ENCODE measurements at regions not wholly inside any gene's neighbourhood (a gene's known extent, or its start where the extent isn't known, plus 50 kb on each side); places are given as distances from the start of the nearest gene placed in this dataset.

DNA sequence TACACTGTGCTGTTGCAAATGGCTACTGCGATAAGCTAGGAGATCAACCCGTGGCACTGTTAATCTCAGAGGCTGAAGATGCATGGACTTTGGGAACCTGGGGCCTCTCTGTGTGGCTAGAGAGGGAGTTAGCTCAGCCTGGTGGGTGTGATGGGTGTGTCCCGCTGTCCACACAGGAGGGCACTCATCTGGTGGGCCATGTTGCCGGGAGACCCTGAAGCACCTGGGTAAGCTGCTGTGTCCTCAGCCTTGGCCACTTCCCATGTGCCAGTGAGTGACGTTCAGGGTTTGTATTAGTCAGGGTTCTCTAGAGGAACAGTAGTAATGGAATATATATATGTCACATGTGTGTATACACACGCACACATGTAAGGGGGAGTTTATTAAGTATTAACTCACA is 132.7 kb downstream of the ERMARD start:
- Histone ChIP-seq H3K4me3 (ENCODE audit: low read length) (no peak overlapping the region), H3K36me3 (ENCODE audit: control insufficient read depth, insufficient read depth, low read length) (no peaks in the 10 kb centered on the region), H3K4me1 (ENCODE audit: control insufficient read depth, insufficient read depth, low read length) (peaks cover 12% of the 10 kb centered on the region), H3K27me3 (ENCODE audit: control insufficient read depth, insufficient read depth, low read length) (peaks cover 32% of the 10 kb centered on the region), H3K9me3 (ENCODE audit: control insufficient read depth, insufficient read depth, low read length) (no peaks in the 10 kb centered on the region), H3K27ac (ENCODE audit: low read length) (no peak overlapping the region)
- 78% methylated on average over 5 of the region's 6 CpGs for WGBS (ENCODE audit: insufficient coverage)
- Mint-ChIP-seq H3K36me3 (no peaks in the 10 kb centered on the region), H3K27me3 (ENCODE audit: low read depth in 2 of 2) (peaks cover 30 to 78% of the 10 kb centered on the region in 2 donors), H3K9me3 (no peaks in the 10 kb centered on the region), H3K27ac (no peak overlapping the region), H3K4me3 (no peak overlapping the region), H3K4me1 (peaks cover 6 to 18% of the 10 kb centered on the region in 2 donors)
- TF ChIP-seq, protein P1, sequence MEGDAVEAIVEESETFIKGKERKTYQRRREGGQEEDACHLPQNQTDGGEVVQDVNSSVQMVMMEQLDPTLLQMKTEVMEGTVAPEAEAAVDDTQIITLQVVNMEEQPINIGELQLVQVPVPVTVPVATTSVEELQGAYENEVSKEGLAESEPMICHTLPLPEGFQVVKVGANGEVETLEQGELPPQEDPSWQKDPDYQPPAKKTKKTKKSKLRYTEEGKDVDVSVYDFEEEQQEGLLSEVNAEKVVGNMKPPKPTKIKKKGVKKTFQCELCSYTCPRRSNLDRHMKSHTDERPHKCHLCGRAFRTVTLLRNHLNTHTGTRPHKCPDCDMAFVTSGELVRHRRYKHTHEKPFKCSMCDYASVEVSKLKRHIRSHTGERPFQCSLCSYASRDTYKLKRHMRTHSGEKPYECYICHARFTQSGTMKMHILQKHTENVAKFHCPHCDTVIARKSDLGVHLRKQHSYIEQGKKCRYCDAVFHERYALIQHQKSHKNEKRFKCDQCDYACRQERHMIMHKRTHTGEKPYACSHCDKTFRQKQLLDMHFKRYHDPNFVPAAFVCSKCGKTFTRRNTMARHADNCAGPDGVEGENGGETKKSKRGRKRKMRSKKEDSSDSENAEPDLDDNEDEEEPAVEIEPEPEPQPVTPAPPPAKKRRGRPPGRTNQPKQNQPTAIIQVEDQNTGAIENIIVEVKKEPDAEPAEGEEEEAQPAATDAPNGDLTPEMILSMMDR (IDR thresholded peaks at IDR 0.05): no peak
- ATAC-seq (no peak), DNase-seq (no peak)
- intact Hi-C loops (cut with micrococcal nuclease): no loop called here

DNA sequence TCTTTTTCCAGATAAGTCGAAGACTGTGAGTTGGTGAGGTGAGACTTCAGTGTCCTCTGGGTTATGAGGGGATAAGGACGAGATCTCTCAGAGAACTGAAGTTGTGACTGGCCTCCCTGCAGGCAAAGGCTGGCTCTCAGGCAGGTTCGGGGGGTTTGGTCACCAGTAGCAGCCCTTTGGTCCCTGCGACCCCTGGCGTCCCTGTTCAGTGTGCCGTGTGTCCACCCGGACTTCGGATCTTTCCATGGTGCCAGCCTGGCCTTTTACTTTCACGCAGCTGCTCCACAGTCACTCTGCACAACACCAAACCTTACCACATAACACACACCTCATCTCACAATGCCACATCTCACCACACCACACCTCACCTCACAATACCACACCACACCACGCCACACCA is 131.9 kb downstream of the ERMARD start:
- peak in 1 of 3 donors; percentile 48 for ATAC-seq
- no peak overlapping the region for H3K27ac Mint-ChIP-seq
- peaks cover 33% of the 10 kb centered on the region for H3K27me3 ChIP-seq (ENCODE audit: control insufficient read depth, insufficient read depth, low read length)
- no peak for DNase-seq
- no peaks in the 10 kb centered on the region for H3K36me3 Mint-ChIP-seq
- no peak overlapping the region for H3K27ac ChIP-seq (ENCODE audit: low read length)
- intact Hi-C loops (cut with micrococcal nuclease): no loop called here
- TF ChIP-seq, protein P1 (IDR thresholded peaks at IDR 0.05): no peak
- H3K4me3 Mint-ChIP-seq: no peak overlapping the region
- H3K27me3 Mint-ChIP-seq (ENCODE audit: low read depth in 2 of 2): peaks cover 33 to 72% of the 10 kb centered on the region in 2 donors
- H3K4me3 ChIP-seq (ENCODE audit: low read length): no peak overlapping the region
- H3K4me1 ChIP-seq (ENCODE audit: control insufficient read depth, insufficient read depth, low read length): peaks cover 12% of the 10 kb centered on the region
- H3K9me3 ChIP-seq (ENCODE audit: control insufficient read depth, insufficient read depth, low read length): no peaks in the 10 kb centered on the region
- no peaks in the 10 kb centered on the region for H3K36me3 ChIP-seq (ENCODE audit: control insufficient read depth, insufficient read depth, low read length)
- peaks cover 6 to 18% of the 10 kb centered on the region in 2 donors for H3K4me1 Mint-ChIP-seq
- H3K9me3 Mint-ChIP-seq: no peaks in the 10 kb centered on the region
- WGBS (ENCODE audit: insufficient coverage): 65% methylated on average over 10 of the region's 10 CpGs

DNA sequence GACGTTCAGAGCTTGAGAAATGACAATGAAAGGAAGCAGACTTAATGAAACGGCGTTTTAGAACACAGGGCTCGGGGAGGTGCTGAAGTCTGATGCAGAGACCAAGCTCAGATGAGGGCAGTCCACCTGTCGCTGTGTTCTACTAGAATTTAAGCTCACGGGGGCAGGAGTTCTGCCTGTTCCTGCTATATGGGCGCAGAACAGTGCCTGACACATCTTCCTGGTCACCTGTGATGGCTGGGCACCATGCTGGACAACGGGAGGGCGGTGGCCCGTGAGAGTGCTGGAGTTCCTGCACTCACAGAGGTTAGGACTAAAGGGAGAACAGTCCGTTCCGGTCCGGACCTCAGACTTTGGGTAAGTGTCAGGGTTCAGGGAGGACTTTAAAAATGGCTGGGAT is 130.6 kb downstream of the ERMARD start:
- DNase-seq (no peak), ATAC-seq (no peak)
- H3K27ac Mint-ChIP-seq: no peak overlapping the region
- 83% methylated on average over 13 of the region's 13 CpGs for WGBS (ENCODE audit: insufficient coverage)
- H3K27me3 ChIP-seq (ENCODE audit: control insufficient read depth, insufficient read depth, low read length): peaks cover 27% of the 10 kb centered on the region
- no peak overlapping the region for H3K4me3 ChIP-seq (ENCODE audit: low read length)
- no peaks in the 10 kb centered on the region for H3K9me3 Mint-ChIP-seq
- peaks cover 29 to 74% of the 10 kb centered on the region in 2 donors for H3K27me3 Mint-ChIP-seq (ENCODE audit: low read depth in 2 of 2)
- no peaks in the 10 kb centered on the region for H3K9me3 ChIP-seq (ENCODE audit: control insufficient read depth, insufficient read depth, low read length)
- H3K4me1 Mint-ChIP-seq: peaks cover 6 to 18% of the 10 kb centered on the region in 2 donors
- no peaks in the 10 kb centered on the region for H3K36me3 Mint-ChIP-seq
- no peak overlapping the region for H3K27ac ChIP-seq (ENCODE audit: low read length)
- intact Hi-C loops (cut with micrococcal nuclease): no loop called here
- H3K36me3 ChIP-seq (ENCODE audit: control insufficient read depth, insufficient read depth, low read length): no peaks in the 10 kb centered on the region
- TF ChIP-seq, protein P1 (IDR thresholded peaks at IDR 0.05): no peak
- no peak overlapping the region for H3K4me3 Mint-ChIP-seq
- peaks cover 12% of the 10 kb centered on the region for H3K4me1 ChIP-seq (ENCODE audit: control insufficient read depth, insufficient read depth, low read length)

DNA sequence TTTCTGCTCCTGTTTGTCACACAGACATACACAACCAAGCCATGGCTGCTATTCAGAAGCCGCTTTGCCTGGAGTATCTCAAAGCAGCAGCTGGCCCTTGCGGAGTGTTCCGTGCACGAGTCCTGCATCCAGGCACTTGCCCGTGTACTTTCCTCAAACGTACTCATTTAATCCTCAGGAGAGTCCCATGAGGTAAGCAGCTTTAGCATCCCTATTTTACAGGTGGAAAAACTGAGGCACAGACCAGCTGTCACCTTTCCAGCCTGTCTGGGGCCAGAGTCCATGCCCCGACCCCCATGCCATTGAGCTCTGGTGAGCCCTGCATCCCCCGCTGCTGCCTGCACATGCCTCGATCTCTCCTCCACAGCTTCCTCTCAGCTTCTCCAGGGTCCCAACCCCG is 130.0 kb downstream of the ERMARD start:
- Mint-ChIP-seq H3K27ac (no peak overlapping the region), H3K4me1 (peaks cover 6 to 18% of the 10 kb centered on the region in 2 donors), H3K4me3 (no peak overlapping the region), H3K36me3 (no peaks in the 10 kb centered on the region), H3K9me3 (no peaks in the 10 kb centered on the region), H3K27me3 (ENCODE audit: low read depth in 2 of 2) (peaks cover 28 to 74% of the 10 kb centered on the region in 2 donors)
- Histone ChIP-seq H3K4me1 (ENCODE audit: control insufficient read depth, insufficient read depth, low read length) (peaks cover 12% of the 10 kb centered on the region), H3K4me3 (ENCODE audit: low read length) (no peak overlapping the region), H3K27ac (ENCODE audit: low read length) (no peak overlapping the region), H3K27me3 (ENCODE audit: control insufficient read depth, insufficient read depth, low read length) (peaks cover 25% of the 10 kb centered on the region), H3K36me3 (ENCODE audit: control insufficient read depth, insufficient read depth, low read length) (no peaks in the 10 kb centered on the region), H3K9me3 (ENCODE audit: control insufficient read depth, insufficient read depth, low read length) (no peaks in the 10 kb centered on the region)
- intact Hi-C loops (cut with micrococcal nuclease): no loop called here
- DNase-seq (no peak), ATAC-seq (no peak)
- WGBS (ENCODE audit: insufficient coverage): 87% methylated on average over 10 of the region's 10 CpGs
- TF ChIP-seq, protein P1 (IDR thresholded peaks at IDR 0.05): no peak

Data from natural killer cell (primary cell).